Astrocyte of the hippocampus (primary cell): ENCODE measurements at regions not wholly inside any gene's neighbourhood (a gene's known extent, or its start where the extent isn't known, plus 50 kb on each side); places are given as distances from the start of the nearest gene placed in this dataset.
"Not testable (repeated sequence)": the region's sequence is repeated elsewhere in the genome, so short reads cannot be mapped to it uniquely, and the experiment has no call there.

ENCODE experiments used
- DNase-seq: peaks from one replicate; pipeline ENCODE4 v3.0.0; 2011; ENCODE audit warnings: low read depth, low spot score

- DNase-seq, result no peak
These were observed 57.8 kb upstream of the ANKRD30A start for GRCh38 chr10:37067576-37067975.

GRCh38 chr10:37062296-37062695 is 63.1 kb upstream of the ANKRD30A start:
- not testable (repeated sequence) for DNase-seq

- no peak for DNase-seq
These were observed 68.1 kb upstream of the ANKRD30A start for GRCh38 chr10:37057261-37057660.

- DNase-seq, result no peak
These were observed 71.9 kb upstream of the ANKRD30A start for GRCh38 chr10:37053476-37053875.

GRCh38 chr10:37049982-37050381 is 75.4 kb upstream of the ANKRD30A start:
- not testable (repeated sequence) for DNase-seq

- DNase-seq, result not testable (repeated sequence)
These were observed 81.1 kb upstream of the ANKRD30A start for GRCh38 chr10:37044319-37044718.

GRCh38 chr10:37035853-37036252 is 89.5 kb upstream of the ANKRD30A start:
- DNase-seq, result no peak

- no peak for DNase-seq
These were observed 109.9 kb upstream of the ANKRD30A start for GRCh38 chr10:37015498-37015897.

- no peak for DNase-seq
These were observed 114.7 kb upstream of the ANKRD30A start for GRCh38 chr10:37010741-37011140.

- DNase-seq, result not testable (repeated sequence)
These were observed 117.1 kb upstream of the ANKRD30A start for GRCh38 chr10:37008276-37008675.

GRCh38 chr10:37003126-37003525 is 122.3 kb upstream of the ANKRD30A start:
- DNase-seq, result no peak

GRCh38 chr10:36995806-36996205 is 129.6 kb upstream of the ANKRD30A start:
- not testable (repeated sequence) for DNase-seq

GRCh38 chr10:36994886-36995285 is 130.5 kb upstream of the ANKRD30A start:
- DNase-seq, result no peak

GRCh38 chr10:36989233-36989632 is 136.2 kb upstream of the ANKRD30A start:
- DNase-seq, result no peak

GRCh38 chr10:36946598-36946997 is 178.8 kb upstream of the ANKRD30A start:
- DNase-seq, result no peak

GRCh38 chr10:36943544-36943943 is 181.9 kb upstream of the ANKRD30A start:
- no peak for DNase-seq

GRCh38 chr10:36942616-36943015 is 182.8 kb upstream of the ANKRD30A start:
- DNase-seq, result no peak

GRCh38 chr10:36903040-36903439 is 222.4 kb upstream of the ANKRD30A start:
- DNase-seq, result no peak

GRCh38 chr10:36899652-36900051 is 225.7 kb upstream of the ANKRD30A start:
- DNase-seq, result no peak

GRCh38 chr10:36888925-36889573 is 236.3 kb upstream of the ANKRD30A start:
- DNase-seq, result peak; percentile 33

- no peak for DNase-seq
These were observed 239.0 kb upstream of the ANKRD30A start for GRCh38 chr10:36886303-36886891.

- no peak for DNase-seq
These were observed 239.7 kb upstream of the ANKRD30A start for GRCh38 chr10:36885746-36886145.

- DNase-seq, result no peak
These were observed 242.6 kb upstream of the ANKRD30A start for GRCh38 chr10:36882781-36883180.

- peak; percentile 41 for DNase-seq
These were observed 244.5 kb upstream of the ANKRD30A start for GRCh38 chr10:36880898-36881297.
